ENCODE measurements at regions not wholly inside any gene's neighbourhood (a gene's known extent, or its start where the extent isn't known, plus 50 kb on each side); places are given as distances from the start of the nearest gene placed in this dataset.

DNA sequence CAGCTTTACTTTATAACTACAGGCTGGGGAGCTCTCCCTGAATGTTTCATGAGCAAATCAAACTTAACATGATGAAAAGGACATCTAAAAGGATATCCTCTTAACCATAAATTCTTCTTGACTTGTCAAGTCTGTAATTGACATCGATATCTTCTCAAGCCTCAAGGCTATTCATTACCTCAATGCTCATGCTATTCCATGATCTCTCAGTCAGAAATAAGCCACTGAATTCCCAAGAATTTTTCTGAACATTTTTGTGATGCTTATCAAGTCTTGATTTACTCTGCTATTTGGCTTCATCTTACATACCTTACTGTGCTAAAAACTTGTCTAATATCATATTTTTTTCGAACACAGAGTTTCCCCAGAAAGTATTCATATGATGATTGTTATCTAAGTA lies 433.4 kb downstream of the PDGFC start:
- peaks cover 12% of the 10 kb centered on the region for H3K36me3 Mint-ChIP-seq
- DNase-seq (ENCODE audit: low spot score in 2 of 2, unreplicated experiment in 2 of 2): no peak
- no peaks in the 10 kb centered on the region for H3K27me3 Mint-ChIP-seq (ENCODE audit: low read depth)
- peaks cover 13% of the 10 kb centered on the region for H3K9me3 Mint-ChIP-seq
- peaks cover 46% of the 10 kb centered on the region for H3K4me1 Mint-ChIP-seq
- TF ChIP-seq, protein P1, sequence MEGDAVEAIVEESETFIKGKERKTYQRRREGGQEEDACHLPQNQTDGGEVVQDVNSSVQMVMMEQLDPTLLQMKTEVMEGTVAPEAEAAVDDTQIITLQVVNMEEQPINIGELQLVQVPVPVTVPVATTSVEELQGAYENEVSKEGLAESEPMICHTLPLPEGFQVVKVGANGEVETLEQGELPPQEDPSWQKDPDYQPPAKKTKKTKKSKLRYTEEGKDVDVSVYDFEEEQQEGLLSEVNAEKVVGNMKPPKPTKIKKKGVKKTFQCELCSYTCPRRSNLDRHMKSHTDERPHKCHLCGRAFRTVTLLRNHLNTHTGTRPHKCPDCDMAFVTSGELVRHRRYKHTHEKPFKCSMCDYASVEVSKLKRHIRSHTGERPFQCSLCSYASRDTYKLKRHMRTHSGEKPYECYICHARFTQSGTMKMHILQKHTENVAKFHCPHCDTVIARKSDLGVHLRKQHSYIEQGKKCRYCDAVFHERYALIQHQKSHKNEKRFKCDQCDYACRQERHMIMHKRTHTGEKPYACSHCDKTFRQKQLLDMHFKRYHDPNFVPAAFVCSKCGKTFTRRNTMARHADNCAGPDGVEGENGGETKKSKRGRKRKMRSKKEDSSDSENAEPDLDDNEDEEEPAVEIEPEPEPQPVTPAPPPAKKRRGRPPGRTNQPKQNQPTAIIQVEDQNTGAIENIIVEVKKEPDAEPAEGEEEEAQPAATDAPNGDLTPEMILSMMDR (IDR thresholded peaks at IDR 0.05; ENCODE audit: unreplicated experiment): no peak
- no peak overlapping the region for H3K4me3 Mint-ChIP-seq
- H3K27ac Mint-ChIP-seq: peak overlapping the region; percentile 87

DNA sequence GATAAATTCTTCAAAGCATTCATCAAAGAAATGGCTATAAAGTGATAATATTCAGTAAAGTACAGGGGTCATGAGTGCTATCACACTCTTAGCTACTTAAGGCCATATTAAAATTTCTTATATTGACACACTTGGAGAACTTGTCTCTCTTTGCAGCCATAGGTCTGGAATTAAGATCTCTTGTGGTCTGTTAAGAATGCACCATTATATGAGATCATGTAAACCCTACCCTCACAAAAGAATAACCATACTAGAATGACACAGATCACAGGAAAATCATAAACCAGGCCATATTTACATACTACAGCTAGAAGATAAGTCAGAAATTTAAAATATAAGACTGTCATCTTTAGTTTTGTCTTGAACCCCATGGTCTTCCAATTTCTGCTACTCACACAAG lies 434.3 kb downstream of the PDGFC start:
- H3K4me3 Mint-ChIP-seq: no peak overlapping the region
- no peaks in the 10 kb centered on the region for H3K27me3 Mint-ChIP-seq (ENCODE audit: low read depth)
- TF ChIP-seq, protein P1 (IDR thresholded peaks at IDR 0.05; ENCODE audit: unreplicated experiment): no peak
- H3K27ac Mint-ChIP-seq: peak overlapping the region; percentile 87
- H3K4me1 Mint-ChIP-seq: peaks cover 46% of the 10 kb centered on the region
- peaks cover 18% of the 10 kb centered on the region for H3K9me3 Mint-ChIP-seq
- peaks cover 16% of the 10 kb centered on the region for H3K36me3 Mint-ChIP-seq
- no peak for DNase-seq (ENCODE audit: low spot score in 2 of 2, unreplicated experiment in 2 of 2)

DNA sequence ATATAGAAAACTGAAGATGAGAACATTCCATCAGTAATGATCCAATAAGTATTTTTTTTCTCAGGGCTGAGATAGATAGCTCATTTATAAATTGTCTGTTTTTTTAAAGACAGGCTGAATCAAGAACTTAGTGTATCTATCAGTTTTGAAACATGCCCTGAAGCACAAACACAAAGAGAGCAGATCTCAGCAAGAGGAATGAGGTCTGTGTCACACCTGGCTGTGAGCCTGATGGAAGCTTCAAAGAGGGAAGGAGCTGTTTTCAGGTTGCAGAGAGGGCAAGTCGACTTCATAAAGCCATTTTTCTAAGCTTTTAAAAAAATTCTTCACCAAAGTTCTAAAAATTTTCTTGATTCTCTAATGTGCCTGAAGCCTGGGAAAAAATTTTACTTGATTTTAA lies 434.9 kb downstream of the PDGFC start:
- peak overlapping the region; percentile 87 for H3K27ac Mint-ChIP-seq
- no peak for DNase-seq (ENCODE audit: low spot score in 2 of 2, unreplicated experiment in 2 of 2)
- peaks cover 46% of the 10 kb centered on the region for H3K4me1 Mint-ChIP-seq
- H3K4me3 Mint-ChIP-seq: no peak overlapping the region
- H3K36me3 Mint-ChIP-seq: peaks cover 18% of the 10 kb centered on the region
- TF ChIP-seq, protein P1 (IDR thresholded peaks at IDR 0.05; ENCODE audit: unreplicated experiment): no peak
- H3K9me3 Mint-ChIP-seq: peaks cover 21% of the 10 kb centered on the region
- no peaks in the 10 kb centered on the region for H3K27me3 Mint-ChIP-seq (ENCODE audit: low read depth)

DNA sequence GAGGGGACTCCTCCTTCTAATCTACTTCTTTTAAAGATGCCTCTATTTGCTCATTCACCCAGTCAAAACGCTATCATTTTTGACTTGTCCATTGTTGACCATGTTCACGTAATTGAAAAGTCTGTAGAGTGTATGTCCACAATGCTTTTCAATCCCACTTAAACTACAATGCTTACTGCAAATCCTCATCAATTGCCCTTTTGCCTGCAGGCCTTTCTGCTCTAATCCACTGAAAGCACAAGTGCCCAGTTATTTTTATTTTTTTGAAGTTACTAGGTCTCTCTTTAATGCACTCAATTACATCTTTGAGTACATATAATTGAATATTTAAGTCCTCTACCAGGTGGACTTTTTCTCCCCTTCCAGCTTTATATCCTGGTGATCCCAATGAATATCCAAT lies 437.4 kb downstream of the PDGFC start:
- H3K27ac Mint-ChIP-seq: peak overlapping the region; percentile 5
- H3K9me3 Mint-ChIP-seq: peaks cover 24% of the 10 kb centered on the region
- peaks cover 42% of the 10 kb centered on the region for H3K4me1 Mint-ChIP-seq
- no peak overlapping the region for H3K4me3 Mint-ChIP-seq
- TF ChIP-seq, protein P1 (IDR thresholded peaks at IDR 0.05; ENCODE audit: unreplicated experiment): no peak
- H3K36me3 Mint-ChIP-seq: peaks cover 18% of the 10 kb centered on the region
- DNase-seq (ENCODE audit: low spot score in 2 of 2, unreplicated experiment in 2 of 2): no peak
- H3K27me3 Mint-ChIP-seq (ENCODE audit: low read depth): no peaks in the 10 kb centered on the region

DNA sequence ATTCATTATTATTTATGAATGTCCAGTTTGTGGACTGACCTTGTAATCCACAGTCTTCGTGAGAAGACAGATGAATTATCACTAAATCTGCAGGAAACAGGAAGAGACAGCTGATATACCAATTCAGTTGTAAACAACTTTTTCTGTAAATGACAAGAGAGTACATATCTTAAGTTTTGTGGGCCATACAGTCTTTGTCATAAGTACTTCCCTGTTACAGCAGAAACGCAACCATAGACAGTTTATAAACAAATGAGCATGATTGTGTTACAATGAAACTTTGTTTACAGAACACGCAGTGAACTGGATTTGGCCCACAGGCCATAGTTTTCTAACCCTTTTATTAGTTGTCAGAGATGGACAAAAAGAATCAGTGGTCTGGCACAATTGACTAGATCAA lies 443.4 kb downstream of the PDGFC start:
- DNase-seq (ENCODE audit: low spot score in 2 of 2, unreplicated experiment in 2 of 2): no peak
- TF ChIP-seq, protein P1 (IDR thresholded peaks at IDR 0.05; ENCODE audit: unreplicated experiment): no peak
- peaks cover 20% of the 10 kb centered on the region for H3K9me3 Mint-ChIP-seq
- H3K4me1 Mint-ChIP-seq: peaks cover 11% of the 10 kb centered on the region
- H3K4me3 Mint-ChIP-seq: no peak overlapping the region
- H3K27ac Mint-ChIP-seq: no peak overlapping the region
- no peaks in the 10 kb centered on the region for H3K27me3 Mint-ChIP-seq (ENCODE audit: low read depth)
- peaks cover 9% of the 10 kb centered on the region for H3K36me3 Mint-ChIP-seq

Measured in mesothelial cell of epicardium (in vitro differentiated cells).